GM20000 (cell line): ENCODE measurements at regions not wholly inside any gene's neighbourhood (a gene's known extent, or its start where the extent isn't known, plus 50 kb on each side); places are given as distances from the start of the nearest gene placed in this dataset.

ENCODE experiments used
- DNase-seq: peaks from one replicate; pipeline ENCODE4 v3.0.0; 2012; ENCODE audit warnings: low spot score
- CTCF ChIP-seq: IDR thresholded peaks from 2 replicates; pipeline ENCODE4 v1.5.1; 2012; ENCODE audit warnings: mild to moderate bottlenecking, control low read depth; ENCODE audit errors: extremely low read depth, missing control alignments

- TF ChIP-seq CTCF, result no peak
- no peak for DNase-seq
Observed at GRCh38 chr4:62953752-62954151, 1455.5 kb downstream of the TECRL start.

GRCh38 chr4:62952366-62952765 is 1456.9 kb downstream of the TECRL start:
- no peak for TF ChIP-seq CTCF
- no peak for DNase-seq

- TF ChIP-seq CTCF, result no peak
- no peak for DNase-seq
Observed at GRCh38 chr4:62948108-62948507, 1461.1 kb downstream of the TECRL start.

- TF ChIP-seq CTCF, result no peak
- no peak for DNase-seq
Observed at GRCh38 chr4:62940229-62940628, 1469.0 kb downstream of the TECRL start.

- DNase-seq, result no peak
- no peak for TF ChIP-seq CTCF
Observed at GRCh38 chr4:62930884-62931283, 1478.4 kb downstream of the TECRL start.

GRCh38 chr4:62928483-62928882 is 1480.8 kb downstream of the TECRL start:
- TF ChIP-seq CTCF, result no peak
- no peak for DNase-seq

GRCh38 chr4:62927574-62927973 is 1481.7 kb downstream of the TECRL start:
- TF ChIP-seq CTCF, result no peak
- DNase-seq, result no peak
